ENCODE measurements at regions not wholly inside any gene's neighbourhood (a gene's known extent, or its start where the extent isn't known, plus 50 kb on each side); places are given as distances from the start of the nearest gene placed in this dataset.
A peak's percentile ranks its signal among the peaks of the same experiment; 100 is the strongest.
"Not testable (repeated sequence)": the region's sequence is repeated elsewhere in the genome, so short reads cannot be mapped to it uniquely, and the experiment has no call there.

DNA sequence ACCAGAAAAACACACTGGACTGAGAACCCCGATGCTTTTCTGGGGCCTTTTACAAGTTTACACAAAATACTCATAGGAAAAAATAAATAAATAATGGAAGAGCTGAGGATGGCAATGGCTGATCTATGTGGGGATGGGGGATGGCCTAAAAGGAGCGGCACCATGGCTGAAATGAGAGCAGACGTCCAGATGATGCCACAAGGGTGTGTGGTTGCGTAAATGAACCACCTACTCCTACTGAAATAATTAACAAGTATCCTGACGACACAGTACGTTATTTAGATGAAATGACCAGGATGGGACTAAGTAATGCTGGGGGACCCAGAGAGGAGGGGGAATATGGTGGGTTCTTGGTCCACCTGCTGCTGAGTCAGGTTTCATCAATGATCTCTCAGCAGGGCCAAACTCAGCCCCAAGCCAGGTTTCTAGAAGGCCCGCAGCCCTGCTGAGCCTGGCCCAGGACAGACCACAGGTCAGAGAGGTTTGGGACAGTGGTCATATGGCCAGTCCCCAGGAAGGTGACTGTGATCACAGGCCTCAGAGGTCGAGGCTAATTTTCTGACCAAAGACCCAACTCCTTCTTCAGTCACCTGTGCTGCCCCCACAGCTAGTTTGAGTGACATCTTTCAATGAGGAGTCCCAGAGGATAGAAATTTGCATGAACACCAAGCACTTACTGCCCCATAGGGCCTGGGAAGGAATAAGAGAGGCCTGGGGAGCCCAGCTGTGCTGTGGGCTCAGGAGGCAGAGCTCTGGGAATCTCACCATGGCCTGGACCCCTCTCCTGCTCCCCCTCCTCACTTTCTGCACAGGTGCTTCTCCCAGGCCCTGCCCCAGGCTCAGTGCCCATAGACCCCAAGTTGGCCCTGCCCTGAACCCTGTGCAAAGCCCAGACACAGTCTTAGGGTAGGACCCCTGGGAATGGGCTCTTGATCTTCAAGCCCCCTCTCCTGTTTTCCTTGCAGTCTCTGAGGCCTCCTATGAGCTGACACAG, 76.3 kb upstream of the IGLL5 start:
- no peak for DNase-seq

DNA sequence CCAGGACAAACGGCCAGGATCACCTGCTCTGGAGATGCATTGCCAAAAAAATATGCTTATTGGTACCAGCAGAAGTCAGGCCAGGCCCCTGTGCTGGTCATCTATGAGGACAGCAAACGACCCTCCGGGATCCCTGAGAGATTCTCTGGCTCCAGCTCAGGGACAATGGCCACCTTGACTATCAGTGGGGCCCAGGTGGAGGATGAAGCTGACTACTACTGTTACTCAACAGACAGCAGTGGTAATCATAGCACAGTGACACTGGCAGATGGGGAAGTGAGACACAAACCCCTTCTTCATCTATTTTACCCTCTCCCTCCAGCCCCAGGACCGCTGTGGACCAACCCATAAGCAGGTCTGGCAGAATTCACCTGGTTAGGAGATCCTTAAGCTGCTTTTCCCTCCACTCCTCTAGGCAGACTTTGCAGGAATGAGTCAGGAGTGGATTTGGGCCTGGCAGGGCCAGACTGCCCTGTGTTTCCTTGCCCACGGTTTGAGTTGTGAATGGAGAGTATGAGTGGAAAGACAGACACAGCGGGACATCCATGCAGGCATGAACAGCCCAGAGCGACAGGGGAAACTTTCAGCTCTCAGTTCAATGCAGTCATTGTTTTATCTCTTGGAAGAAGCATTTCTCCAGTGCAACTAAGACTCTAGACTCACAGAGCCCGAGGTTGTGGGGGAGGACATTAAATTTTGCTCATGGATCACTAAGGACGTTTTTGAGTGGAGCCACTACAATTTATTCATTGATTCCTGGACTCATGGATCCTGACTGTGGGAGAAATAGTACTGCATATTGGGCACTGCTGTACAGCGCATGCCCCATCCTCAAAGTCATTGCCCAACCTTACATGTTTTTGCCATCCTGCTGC, 75.3 kb upstream of the IGLL5 start:
- no peak for DNase-seq

DNA sequence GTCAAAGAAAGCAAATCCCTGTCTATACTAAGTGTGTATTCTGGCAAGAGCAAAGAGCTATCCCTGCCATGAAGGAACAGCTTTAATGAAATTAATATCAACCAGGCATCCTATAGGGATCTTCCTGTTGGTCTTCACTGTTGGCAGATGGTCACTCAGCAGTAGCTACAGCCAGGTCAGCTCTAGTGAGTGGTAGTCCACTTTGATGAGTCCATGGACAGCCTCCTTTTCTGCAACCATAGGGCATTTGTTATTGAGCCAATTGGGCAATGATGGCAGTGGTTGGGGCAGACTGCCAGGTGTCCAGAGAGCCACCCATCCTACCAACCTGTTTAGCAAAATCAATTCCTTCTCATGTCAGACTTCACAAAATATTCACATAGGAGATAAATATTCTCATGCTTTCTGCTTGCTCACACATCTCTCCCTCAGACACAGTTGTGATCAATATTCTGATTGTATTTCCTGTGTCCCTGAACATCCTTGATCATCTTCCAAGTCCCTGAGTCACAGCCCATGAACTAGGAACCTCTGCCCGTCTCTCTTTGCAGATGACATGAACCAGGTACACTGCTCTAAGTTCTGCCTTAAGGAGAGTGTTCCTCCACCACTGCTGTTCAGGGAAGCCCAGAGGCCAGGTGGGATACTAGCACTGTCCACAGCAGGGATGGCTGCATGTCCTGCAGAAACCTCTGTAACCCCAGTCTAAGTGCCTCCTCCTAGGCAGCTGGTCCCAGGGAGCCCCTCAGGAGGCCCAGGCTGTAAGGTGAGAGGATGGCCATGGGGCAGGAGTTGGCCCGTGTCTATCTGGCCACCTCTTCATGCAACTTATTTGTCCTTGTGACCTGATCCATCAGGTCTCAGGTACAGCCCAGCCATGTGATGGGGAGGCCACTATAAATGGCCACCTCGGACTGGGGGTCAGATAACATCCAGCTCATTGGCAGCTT, 74.2 kb upstream of the IGLL5 start:
- DNase-seq = no peak

DNA sequence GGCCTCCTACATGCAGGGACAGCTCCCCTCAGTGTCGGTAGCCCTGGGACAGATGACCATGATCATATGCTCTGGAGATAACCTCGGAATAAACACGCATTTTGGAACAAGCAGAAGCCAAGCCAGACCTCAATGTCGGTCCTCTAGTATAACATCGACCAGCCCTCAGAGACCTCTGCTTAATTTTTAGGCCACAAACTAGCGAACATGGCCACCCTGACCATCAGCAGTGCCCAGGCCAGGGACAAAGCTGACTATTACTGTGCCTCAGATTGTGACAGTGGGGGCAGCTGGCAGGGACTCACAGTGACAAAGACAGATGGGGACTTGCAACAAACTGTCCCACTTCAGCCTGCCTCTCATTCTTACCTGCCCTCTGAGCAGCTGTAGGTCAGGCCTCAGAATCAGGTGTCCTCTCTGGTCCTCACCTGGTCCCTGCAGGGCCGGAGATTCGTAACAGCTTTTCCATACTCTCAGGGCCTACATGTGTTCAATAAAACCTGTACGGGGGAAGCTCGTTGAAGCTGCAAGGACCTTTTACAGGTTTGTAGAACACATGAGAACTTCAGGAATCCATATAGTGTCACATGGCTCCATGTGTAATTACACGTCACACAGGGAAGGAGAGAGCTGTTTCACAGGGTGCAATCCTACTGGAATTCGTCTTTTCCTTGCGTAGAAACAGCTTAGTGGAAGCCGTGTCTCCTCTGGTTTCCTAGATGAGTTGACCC, 72.8 kb upstream of the IGLL5 start:
- DNase-seq = no peak

DNA sequence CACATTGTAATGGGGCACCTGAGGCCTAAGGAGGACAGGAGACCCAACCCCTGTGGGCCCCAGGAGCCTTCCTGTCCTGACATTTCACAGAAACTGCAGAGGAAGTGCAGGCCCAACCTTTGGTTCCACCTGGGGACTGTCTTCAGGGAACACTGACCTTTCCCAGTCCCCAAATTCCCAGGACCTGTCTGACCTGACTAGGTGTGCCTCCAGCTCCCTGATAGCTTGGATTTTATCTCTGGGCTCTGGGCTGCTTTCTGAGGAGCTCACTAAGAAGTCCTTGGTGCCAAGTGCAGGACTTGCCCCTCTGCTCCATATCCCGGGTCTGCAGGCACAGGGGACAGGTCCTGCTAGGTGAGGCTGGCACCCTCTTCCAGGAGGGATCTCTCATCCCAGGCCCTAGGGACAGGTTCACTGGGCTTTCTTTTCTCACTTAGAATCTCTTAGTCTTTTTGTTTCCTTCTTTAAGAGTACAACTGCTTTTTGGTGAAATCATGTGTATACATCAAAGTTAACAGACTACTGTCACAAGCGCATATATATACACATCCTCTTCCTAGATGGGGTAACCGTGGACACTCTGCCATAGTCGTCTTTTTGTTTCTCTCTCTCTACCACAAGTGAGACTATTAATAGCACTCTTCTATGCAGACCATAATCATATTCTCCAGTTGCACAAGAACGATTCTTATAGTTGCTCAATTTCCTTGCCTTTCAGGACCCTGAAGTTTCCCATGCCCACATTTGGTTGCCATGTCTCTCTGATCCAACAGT, 72.0 kb upstream of the IGLL5 start:
- no peak for DNase-seq

DNA sequence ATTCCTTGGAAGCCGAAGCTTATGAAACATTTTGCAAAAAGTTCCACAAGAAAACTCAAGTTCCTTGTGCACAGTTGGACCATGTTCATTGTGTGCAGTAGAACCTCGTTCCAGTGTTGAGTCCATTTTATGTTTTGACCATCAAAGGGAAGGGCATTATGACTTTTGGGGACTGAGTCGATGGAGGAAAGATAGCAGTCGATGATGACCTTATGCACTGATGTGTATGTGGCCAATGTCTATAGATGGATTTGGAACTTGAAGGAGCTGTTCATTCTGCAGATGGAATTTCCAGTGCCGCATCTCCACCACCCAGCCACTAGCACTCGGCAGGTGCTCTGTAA, 71.5 kb upstream of the IGLL5 start:
- no peak for DNase-seq

DNA sequence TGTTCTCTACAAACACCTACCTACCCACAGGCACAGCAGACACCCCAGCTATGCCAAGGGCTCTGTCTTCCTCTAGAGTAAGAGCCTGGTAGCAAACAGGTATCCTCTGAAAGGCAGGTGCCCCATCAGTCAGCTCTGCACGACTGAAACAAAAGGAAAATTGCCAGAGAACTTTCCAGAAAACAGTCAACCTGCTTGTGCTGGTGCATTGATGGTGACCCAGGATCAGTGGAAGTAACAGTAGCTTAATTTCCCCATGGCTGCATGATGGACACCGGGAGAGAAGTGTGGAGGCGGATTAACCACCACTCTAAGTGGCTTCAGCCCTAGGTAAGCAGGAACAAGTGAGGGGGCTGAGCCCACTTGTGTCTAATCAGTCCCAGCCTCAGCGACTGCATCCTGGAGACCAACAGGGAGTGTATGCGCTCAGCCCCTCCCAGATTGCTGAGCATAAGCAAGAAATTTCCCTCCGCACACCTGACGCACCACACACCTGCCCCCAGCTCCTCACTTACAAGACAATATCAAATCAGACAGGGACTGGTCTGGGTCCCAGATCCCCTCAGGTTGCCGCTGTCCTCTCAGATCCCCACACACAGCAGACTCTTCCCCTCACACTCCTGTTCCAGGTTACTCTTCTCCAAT, 70.7 kb upstream of the IGLL5 start:
- no peak for DNase-seq

DNA sequence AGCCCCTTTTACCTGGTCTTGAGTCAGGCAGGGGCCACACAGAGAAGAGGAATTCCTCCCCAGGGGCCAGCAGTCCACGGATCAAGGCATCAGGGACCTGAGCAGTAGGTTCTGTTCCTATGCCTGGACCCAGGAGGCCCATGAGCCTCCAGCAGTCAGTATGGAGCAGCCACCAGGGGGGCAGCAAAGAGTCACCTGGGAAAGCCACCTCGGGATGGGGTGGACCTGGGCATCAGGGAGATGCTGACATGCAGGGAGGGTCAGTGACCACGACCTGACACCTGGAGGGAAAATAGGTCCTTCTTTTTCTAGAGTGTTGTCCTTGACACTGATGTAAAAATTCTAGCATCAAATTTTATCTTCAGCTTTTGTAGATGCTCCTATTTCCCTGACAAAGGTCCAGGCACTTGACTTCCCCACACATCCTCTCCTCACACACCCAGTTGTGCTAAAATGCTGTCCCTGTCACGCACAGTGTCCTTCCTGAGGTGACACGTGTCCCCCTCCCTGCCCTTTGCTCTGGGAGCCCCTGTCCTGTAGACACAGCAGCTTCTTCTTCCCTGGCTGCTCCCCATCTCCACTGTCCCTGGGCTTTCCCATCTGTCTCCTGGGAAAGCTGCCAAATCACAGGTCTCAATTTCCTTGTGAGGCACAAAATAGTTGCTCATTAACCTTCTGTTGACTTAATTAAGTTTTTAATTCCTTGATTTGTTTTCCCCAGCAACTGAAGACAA, 70.0 kb upstream of the IGLL5 start:
- DNase-seq = no peak

DNA sequence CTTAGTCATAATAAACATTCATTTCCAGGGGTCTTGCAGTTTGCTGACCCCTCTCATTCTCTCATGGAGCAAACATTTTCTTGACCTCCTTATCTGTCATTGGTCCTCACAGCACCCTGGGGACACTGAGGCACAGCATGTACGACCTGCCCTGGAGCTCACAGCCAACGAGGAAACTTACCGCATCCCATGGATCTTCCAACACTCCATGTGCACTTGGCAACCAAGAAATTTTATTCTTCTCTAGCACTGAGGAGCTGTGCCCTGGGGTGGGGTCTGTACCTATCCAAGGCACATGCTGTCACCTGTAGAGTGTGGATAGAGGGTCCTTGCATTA, 69.4 kb upstream of the IGLL5 start:
- no peak for DNase-seq

DNA sequence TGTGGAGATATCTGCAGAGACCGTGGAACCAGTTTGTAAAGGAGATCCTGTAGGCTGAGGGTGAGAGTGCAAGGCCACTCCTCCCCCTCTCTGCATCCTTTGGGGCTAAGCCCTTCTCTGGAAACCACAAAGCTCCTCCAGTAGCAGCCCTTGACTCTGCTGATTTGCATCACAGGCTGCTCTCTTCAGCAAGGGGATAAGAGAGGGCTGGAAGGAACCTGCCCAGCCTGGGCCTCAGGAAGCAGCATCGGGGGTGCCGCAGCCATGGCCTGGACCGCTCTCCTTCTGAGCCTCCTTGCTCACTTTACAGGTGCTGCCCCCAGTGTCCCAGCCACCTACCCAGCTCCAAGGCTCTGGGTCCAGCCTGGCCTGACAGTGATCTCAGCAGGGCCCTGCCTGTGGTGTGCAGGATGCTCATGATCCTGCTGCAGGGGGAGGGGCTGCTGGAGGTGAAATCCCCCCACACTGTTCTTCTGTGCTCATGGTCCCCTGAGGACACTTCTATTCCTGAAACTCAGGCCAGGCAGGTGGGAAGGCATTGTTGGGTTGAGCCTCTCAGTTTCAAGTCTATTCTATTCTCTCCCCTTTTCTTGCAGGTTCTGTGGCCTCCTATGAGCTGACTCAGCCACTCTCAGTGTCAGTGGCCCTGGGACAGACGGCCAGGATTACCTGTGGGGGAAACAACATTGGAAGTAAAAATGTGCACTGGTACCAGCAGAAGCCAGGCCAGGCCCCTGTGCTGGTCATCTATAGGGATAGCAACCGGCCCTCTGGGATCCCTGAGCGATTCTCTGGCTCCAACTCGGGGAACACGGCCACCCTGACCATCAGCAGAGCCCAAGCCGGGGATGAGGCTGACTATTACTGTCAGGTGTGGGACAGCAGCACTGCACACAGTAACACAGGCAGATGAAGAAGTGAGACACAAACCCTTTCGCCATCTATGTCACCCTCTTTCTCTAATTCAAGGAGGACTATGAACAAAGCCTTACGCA, 68.5 kb upstream of the IGLL5 start:
- peak; percentile 25 for DNase-seq

DNA sequence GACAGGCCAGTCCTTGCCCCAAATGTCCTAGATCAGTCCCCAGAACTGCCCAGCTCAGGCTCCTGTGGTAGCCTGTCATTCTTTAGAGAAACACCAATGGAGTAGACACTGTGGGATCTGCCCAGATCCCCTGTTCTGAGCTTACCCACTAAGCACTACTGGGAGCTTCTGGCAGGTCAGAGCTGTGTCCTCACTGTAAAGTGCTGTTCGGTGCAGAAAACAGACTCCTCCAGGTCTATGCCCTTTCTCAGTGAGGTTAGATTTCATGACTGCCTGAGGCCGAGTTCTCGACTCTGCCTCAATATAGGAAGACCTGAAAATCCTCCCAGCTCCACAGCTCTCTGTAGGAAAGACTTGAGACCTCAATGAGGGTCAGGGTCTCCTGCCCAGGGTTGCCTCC, 67.5 kb upstream of the IGLL5 start:
- no peak for DNase-seq

DNA sequence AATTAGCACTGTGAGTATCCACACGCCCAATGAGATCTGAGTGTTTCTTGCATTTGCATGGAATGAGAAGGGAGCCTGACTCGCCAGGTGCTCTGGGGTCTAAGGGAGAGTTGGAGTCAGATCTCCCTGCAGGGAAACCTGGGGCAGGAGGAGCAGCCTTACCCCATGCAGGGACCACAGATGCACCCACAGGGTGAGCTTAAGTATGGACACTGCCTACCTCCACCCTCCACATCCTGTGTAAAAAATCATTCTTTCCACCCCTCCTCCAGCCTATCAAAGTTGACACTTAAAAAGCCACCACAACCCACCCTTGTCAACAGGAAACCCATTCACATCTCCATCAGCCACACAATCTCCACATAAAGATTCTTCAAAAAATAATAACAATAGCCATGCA, 67.0 kb upstream of the IGLL5 start:
- peak; percentile 27 for DNase-seq

DNA sequence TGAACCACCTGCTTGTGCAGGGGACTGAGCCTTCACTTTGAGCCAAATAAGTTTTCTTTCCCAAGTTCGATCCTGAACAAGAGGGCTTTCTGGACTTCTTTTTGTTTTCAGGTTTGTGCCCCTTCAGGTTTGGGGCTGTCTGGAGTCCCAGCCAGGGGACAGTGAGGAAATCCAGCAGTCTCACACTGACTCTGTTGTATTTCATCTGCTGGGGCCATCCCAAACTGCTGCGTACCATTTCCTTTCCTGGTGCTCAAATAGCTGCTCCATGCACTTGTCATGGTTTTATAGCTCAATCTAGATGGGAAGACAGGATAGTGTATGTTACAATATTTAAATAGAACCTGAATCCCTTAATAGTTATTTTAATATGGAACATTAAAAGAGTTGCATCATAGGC, 66.3 kb upstream of the IGLL5 start:
- no peak for DNase-seq

DNA sequence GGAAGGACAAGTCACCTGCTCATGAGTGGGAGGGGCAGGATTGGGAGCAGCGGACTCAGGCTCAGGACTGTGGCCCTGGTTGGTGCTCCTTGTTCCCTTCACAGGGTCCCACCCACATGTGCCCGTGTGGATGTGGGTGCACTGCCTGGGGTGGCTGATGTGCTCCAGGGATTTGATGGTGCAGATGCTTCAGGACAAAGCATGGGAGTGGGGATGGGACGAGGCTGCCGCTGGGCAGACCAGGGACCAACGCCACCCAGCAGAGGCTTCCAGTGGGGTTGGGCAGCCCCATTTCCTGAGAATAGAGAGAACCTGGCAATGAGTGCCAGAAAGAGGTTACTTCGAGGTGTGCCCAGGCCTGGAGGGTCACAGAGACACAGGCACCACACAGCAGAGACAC, 65.5 kb upstream of the IGLL5 start:
- no peak for DNase-seq

DNA sequence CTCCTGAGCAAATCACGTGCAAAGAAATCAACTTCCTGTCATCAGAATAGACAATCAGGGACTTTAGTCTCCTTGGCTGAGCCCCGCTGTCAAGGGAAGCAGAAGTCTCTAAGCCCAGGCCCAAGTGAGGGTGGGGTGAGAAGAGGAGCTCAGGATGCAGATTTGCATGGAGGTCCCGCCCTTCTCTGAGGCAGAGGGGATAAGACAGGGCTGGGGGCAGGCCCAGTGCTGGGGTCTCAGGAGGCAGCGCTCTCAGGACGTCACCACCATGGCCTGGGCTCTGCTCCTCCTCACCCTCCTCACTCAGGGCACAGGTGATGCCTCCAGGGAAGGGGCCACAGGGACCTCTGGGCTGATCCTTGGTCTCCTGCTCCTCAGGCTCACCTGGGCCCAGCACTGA, 65.1 kb upstream of the IGLL5 start:
- not testable (repeated sequence) for DNase-seq

DNA sequence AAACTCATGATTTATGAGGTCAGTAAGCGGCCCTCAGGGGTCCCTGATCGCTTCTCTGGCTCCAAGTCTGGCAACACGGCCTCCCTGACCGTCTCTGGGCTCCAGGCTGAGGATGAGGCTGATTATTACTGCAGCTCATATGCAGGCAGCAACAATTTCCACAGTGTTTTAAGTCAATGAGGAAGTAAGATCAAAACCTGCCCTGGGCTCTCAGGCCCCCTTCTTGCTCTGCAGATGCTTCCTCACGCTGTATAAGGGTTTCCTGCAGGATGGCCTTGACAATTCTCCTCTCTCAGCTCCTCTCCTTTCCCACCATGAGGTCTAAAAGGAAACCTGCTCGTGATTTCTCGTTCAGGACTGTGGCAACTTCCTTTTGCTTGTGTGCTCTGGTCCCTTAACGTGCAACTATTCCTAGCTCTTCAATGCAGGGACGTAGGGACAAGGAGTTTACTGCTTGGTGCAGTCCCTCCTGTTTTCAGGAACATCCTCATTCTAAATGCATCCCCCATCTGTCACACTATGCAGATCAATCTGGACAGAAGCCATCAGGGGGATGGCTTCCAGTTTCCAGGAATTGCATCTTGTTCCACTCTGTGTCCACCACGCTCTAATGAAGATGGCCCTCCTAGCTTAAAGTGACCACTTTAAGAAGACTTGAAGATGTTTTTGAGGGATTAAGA, 64.3 kb upstream of the IGLL5 start:
- no peak for DNase-seq

DNA sequence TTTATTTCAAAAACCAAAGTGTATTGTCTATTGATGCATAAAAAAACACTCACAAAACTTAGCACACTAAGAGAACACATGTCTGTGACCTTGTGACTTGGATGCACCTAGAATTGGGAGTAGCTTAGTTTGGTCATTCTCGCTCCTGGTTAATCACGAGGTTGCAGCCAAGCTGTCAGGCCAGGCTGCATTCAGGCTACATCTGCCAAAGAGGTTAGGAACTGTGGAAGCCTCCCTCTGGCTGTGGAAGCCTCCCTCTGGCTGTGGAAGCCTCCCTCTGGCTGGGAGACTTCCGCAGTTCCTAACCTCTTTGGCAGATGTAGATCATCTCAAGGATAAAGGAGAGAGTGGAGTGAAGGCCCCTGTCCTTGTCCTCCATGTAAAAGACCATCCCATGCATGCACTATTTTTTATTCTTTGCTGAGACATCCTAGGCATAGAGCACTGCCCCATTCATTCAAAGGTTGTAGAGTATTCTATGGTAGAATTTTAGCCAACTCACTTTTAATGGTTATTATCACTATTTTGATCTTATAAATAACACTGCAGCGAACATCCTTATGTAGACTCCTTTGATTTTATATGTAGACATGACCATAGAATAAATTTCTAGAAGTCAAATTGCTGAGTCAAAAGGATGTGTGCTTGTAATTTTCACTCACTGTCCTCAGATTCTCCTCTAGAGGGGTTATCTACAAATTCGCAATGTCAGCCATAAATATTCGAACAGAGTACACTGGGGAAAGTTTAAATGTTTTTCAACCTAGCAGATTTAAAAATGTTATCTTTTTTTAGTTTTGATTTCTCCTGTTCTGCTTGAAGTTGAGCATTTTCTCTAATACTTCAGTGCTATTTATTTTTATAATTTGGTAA, 63.0 kb upstream of the IGLL5 start:
- DNase-seq = no peak
